HepG2 (cell line): ENCODE measurements at regions not wholly inside any gene's neighbourhood (a gene's known extent, or its start where the extent isn't known, plus 50 kb on each side); places are given as distances from the start of the nearest gene placed in this dataset.
A peak's percentile ranks its signal among the peaks of the same experiment; 100 is the strongest.

Experiments used
- ATAC-seq: fragments of 200-7000 bp; cut with Tn5 transposase; 3 replicates; pipeline ENCODE4 v1.9.1; 2020; ENCODE audit warnings: mild to moderate bottlenecking, moderate library complexity
- BruUV-seq: library from RNA; stranded (reverse); fragments of 400-500 nt; replicated peaks from 2 replicates; lab custom pipeline; 2021; lab: Mats Ljungman, UMichigan
- CTCF ChIA-PET: fragments of 300-600 bp; formaldehyde crosslinking; extraction: SDS; loops from one replicate; lab custom pipeline; 2021; ENCODE audit warnings: low total read pairs, inconsistent platforms, low intra/inter-chr PET ratio; lab: Yijun Ruan, JAX
- POLR2A ChIA-PET: fragments of 350-600 bp; sonication (Branson Sonifier 250); formaldehyde crosslinking; loops from one replicate; lab custom pipeline; 2020; ENCODE audit warnings: antibody characterized with exemption, inconsistent platforms; lab: Yijun Ruan, JAX
- DNase-seq: peaks from one replicate; pipeline ENCODE4 v3.0.0-alpha.2; 2015; ENCODE audit warnings: low spot score
- FAIRE-seq: peaks from 3 replicates; lab custom pipeline; 2011; peaks lifted over from hg19 to GRCh38; lab: Jason Lieb, UNC
- H2AFZ ChIP-seq: one replicate; pipeline ENCODE4 v1.6.1; 2011; ENCODE audit warnings: low read length, inconsistent platforms
- H3K27ac ChIP-seq: fragments of 300-600 bp; 3 replicates; pipeline ENCODE4 v1.8.0; 2011; ENCODE audit warnings: mixed run types, mild to moderate bottlenecking, mixed read lengths, low read length, inconsistent platforms; ENCODE audit not compliant: insufficient read depth; ENCODE audit errors: extremely low read length
- H3K27me3 ChIP-seq, 2 experiments: fragments of 200-600 bp in 1 of 2; 2 replicates in 1 of 2; 3 replicates in 1 of 2; pipeline versions ENCODE4 v1.6.0 to v1.8.0; 2011; ENCODE audit warnings: low read length in 2 of 2, mild to moderate bottlenecking in 2 of 2, moderate library complexity in 2 of 2, inconsistent platforms in 1 of 2; ENCODE audit not compliant: insufficient read depth in 2 of 2, control insufficient read depth in 1 of 2
- H3K36me3 ChIP-seq, 2 experiments: fragments of 200-600 bp in 1 of 2; replicated peaks in 1 of 2; 2 replicates in 1 of 2; 3 replicates in 1 of 2; pipeline versions ENCODE4 v1.5.1 to v1.8.0; 2011; ENCODE audit warnings: low read length in 2 of 2, inconsistent platforms in 1 of 2; ENCODE audit not compliant: insufficient read depth in 2 of 2, control insufficient read depth in 1 of 2
- H3K4me1 ChIP-seq: 2 replicates; pipeline ENCODE4 v1.5.1; 2012; ENCODE audit warnings: low read length, inconsistent platforms; ENCODE audit not compliant: insufficient read depth
- H3K4me2 ChIP-seq: 2 replicates; pipeline ENCODE4 v1.6.0; 2011; ENCODE audit warnings: low read depth, low read length, inconsistent platforms
- H3K4me3 ChIP-seq, 3 experiments: fragments of 200-600 bp in 1 of 3; sonication (generic), shearing (Covaris generic) in 1 of 3; replicated peaks in 1 of 3; 2 replicates each; pipeline ENCODE4 v1.5.1; 2011 to 2016; ENCODE audit warnings: low read length in 3 of 3, inconsistent platforms in 2 of 3, low read depth in 2 of 3, mild to moderate bottlenecking in 2 of 3, control low read depth in 1 of 3, mixed read lengths in 1 of 3; ENCODE audit not compliant: insufficient read depth in 1 of 3
- H3K79me2 ChIP-seq: one replicate; pipeline ENCODE4 v1.6.1; 2011; ENCODE audit warnings: low read length, inconsistent platforms; ENCODE audit not compliant: insufficient read depth
- H3K9ac ChIP-seq: 2 replicates; pipeline ENCODE4 v1.6.0; 2011; ENCODE audit warnings: mild to moderate bottlenecking, low read depth, low read length, inconsistent platforms; ENCODE audit not compliant: insufficient read depth
- H3K9me3 ChIP-seq: 2 replicates; pipeline ENCODE4 v1.5.1; 2012; ENCODE audit warnings: mild to moderate bottlenecking, low read length
- H4K20me1 ChIP-seq: 2 replicates; pipeline ENCODE4 v1.6.0; 2011; ENCODE audit warnings: inconsistent platforms, mild to moderate bottlenecking, low read length, moderate library complexity; ENCODE audit not compliant: insufficient read depth
- ARID5B ChIP-seq: IDR thresholded peaks from 2 replicates; pipeline ENCODE4 v1.4.0; 2020; ENCODE audit warnings: mild to moderate bottlenecking, missing genetic modification reagents
- JUND ChIP-seq: sonication (generic); formaldehyde crosslinking; IDR thresholded peaks from 2 replicates; pipeline ENCODE4 v1.8.0; 2022; ENCODE audit warnings: mild to moderate bottlenecking, missing genetic modification reagents
- PTBP1 ChIP-seq: fragments of 200-400 bp; formaldehyde crosslinking; IDR thresholded peaks from 2 replicates; pipeline ENCODE4 v1.6.1; 2018; ENCODE audit warnings: low read length, low read depth; ENCODE audit not compliant: poor library complexity, severe bottlenecking
- STAG1 ChIP-seq: sonication (generic); formaldehyde crosslinking; IDR thresholded peaks from 2 replicates; pipeline ENCODE4 v1.4.0; 2020; ENCODE audit warnings: missing genetic modification reagents
- ZMAT3 ChIP-seq: sonication (generic); formaldehyde crosslinking; conservative IDR thresholded peaks from 2 replicates; pipeline ENCODE4 v1.7.0; 2021; ENCODE audit warnings: missing genetic modification reagents
- ZNF777 ChIP-seq: sonication (generic); formaldehyde crosslinking; IDR thresholded peaks from 2 replicates; pipeline ENCODE4 v1.4.0; 2020; ENCODE audit warnings: missing genetic modification reagents
- ZSCAN31 ChIP-seq: sonication (generic); formaldehyde crosslinking; IDR thresholded peaks from 2 replicates; pipeline ENCODE4 v1.5.0; 2020; ENCODE audit warnings: low read depth, mild to moderate bottlenecking, missing genetic modification reagents
- WGBS: methylation state at CpG from one replicate; pipeline ENCODE4 v1.1.6; 2017; ENCODE audit warnings: low lambda C conversion rate; 5-methylcytosine and 5-hydroxymethylcytosine counted together
- in situ Hi-C: cut with HindIII; loops from 2 replicates; pipeline ENCODE4 v1.10.0; 2017; ENCODE audit warnings: low pct_unique_long_range_greater_than_20kb; ENCODE audit not compliant: extremely low pct_ligation_motif_present
- intact Hi-C: fragments of 100-400 bp; cut with micrococcal nuclease; formaldehyde crosslinking; loops from one replicate; pipeline ENCODE4 v1.10.0; 2022; ENCODE audit not compliant: unreplicated experiment
- TF ChIP-seq, protein P1 (sequence below): sonication (generic); formaldehyde crosslinking; IDR thresholded peaks from 2 replicates; pipeline ENCODE4 v1.8.1; 2023; ENCODE audit warnings: mild to moderate bottlenecking, missing genetic modification reagents, borderline replicate concordance
- TF ChIP-seq, protein P2 (sequence below): sonication (generic); formaldehyde crosslinking; IDR thresholded peaks from 2 replicates; pipeline ENCODE4 v1.4.0; 2020; ENCODE audit warnings: missing genetic modification reagents

DNA sequence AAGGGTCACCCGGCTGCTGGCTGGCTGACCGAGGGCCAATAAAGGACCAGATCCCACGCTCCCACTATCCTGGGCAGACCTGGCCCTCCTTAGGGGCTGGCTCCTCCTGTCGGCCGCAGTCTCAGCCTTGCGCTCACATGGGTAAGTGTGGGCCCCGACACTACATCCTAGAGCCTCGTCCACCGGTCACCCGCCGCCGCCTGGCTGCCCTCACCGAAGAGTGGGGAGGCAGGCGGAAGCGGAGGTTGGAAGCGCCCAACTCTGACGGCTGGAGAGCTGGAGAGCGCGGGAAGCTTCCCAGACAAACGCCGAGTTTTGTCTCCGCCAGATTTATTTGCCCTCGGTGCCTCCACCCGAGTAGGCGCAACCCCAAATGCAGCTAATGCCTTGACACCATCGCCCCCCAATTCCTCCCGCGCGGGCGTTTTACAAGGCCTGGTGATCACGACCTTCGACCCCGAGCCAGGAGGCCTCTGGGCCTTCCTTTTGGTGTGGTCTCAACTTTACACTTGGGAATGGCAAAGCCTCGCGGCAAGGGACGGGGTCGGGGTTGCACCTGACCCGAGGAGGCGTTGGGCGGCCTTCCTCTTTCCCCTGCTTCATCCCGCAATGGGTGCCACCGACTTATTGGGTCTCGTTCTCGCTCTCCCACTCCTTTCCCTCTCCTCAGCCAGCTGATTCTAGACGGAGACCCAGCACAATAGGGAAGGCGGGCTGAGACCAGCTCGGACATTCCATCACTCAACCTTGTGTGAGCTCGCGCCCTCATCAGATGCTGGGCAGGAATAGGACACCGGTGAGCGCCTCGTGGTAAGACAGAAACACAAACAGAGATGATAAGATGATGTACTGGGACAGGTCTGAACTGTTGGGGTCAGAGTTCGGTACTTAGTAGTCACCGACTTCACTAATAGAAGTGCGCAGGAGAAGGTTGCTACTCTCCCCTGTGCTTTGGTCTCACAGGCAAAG, 78.3 kb upstream of the ANO4 start (continued):
- no peak for TF ChIP-seq ARID5B (CRISPR knock-in tag)
- no peak for TF ChIP-seq JUND (CRISPR knock-in tag)
- TF ChIP-seq STAG1 (CRISPR knock-in tag), result no peak

DNA sequence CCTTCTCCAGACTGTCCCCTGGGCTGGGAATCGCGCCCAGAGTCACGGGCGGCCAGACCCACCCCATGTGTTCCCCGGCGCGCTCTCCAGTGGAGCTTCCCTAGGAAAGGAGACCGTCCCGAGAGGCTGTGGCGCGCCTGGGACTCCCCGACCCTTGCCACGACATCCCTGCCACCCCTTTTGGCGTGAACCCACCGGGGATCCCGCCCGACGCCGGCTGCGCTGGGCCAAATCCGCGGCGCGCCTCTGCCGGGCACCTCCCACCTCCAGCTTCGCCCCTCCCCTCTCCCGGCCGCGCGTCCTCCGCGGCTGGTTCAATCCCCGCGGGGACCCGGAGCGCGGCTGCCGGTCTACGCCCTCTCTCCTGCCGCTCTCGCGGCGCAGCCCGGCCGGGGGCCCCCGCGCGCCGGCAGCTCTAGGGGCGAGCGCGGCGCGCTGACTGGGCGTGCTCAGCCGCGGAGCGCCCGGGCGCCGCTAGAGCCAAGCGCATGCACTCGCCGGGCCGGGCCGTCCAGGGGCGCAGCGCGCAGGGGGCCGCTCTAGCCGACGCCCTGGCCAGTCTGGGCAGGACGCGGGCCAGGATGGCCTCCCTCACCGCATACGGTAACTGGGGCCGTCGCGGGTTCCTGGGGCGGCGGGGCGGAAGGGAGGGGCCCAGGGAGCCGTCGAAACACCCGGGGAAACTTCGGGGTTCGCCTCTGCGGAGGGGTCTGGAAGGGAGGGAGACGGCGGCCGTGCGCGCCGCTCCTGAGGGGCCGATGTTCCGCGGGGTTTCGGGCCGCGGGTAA, 77.4 kb upstream of the ANO4 start:
- DNase-seq, result no peak
- Histone ChIP-seq H3K4me3 (peak overlapping the region in 1 of 3 experiments; percentile 46; a peak in 1 of 6 replicates), H4K20me1 (no peaks in the 10 kb centered on the region), H3K27ac (no peak overlapping the region), H3K9ac (no peak overlapping the region), H3K79me2 (no peaks in the 10 kb centered on the region), H3K9me3 (no peaks in the 10 kb centered on the region), H3K36me3 (no peaks in the 10 kb centered on the region), H3K4me1 (no peaks in the 10 kb centered on the region), H3K27me3 (peaks cover 5 to 44% of the 10 kb centered on the region in 2 experiments; a peak in 3 of 5 replicates), H3K4me2 (peak overlapping the region; percentile 42), H2AFZ (no peak overlapping the region)
- ChIA-PET CTCF (no interaction called here), POLR2A (no interaction called here)
- 25% methylated on average over 20 of the region's 100 CpGs for WGBS
- BruUV-seq, result no TSS peak
- FAIRE-seq, result no peak
- ATAC-seq, result peak; percentile 84
- intact Hi-C loops (no loop called here), in situ Hi-C loops (no loop called here)
- peak; percentile 80 for TF ChIP-seq ZNF777 (CRISPR knock-in tag)
- no peak for TF ChIP-seq PTBP1
- TF ChIP-seq, protein P1, sequence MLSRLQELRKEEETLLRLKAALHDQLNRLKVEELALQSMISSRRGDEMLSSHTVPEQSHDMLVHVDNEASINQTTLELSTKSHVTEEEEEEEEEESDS (CRISPR knock-in tag), result no peak
- no peak for TF ChIP-seq ZSCAN31 (CRISPR knock-in tag)
- TF ChIP-seq ZMAT3 (CRISPR knock-in tag), result no peak
- TF ChIP-seq, protein P2, sequence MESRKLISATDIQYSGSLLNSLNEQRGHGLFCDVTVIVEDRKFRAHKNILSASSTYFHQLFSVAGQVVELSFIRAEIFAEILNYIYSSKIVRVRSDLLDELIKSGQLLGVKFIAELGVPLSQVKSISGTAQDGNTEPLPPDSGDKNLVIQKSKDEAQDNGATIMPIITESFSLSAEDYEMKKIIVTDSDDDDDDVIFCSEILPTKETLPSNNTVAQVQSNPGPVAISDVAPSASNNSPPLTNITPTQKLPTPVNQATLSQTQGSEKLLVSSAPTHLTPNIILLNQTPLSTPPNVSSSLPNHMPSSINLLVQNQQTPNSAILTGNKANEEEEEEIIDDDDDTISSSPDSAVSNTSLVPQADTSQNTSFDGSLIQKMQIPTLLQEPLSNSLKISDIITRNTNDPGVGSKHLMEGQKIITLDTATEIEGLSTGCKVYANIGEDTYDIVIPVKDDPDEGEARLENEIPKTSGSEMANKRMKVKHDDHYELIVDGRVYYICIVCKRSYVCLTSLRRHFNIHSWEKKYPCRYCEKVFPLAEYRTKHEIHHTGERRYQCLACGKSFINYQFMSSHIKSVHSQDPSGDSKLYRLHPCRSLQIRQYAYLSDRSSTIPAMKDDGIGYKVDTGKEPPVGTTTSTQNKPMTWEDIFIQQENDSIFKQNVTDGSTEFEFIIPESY, result no peak
